SK-N-SH (cell line): ENCODE measurements at regions not wholly inside any gene's neighbourhood (a gene's known extent, or its start where the extent isn't known, plus 50 kb on each side); places are given as distances from the start of the nearest gene placed in this dataset.

ENCODE experiments used
- CTCF ChIA-PET: fragments of 300-600, 350-600 bp; formaldehyde crosslinking; extraction: SDS; loops from one replicate; lab custom pipeline; 2021; lab: Yijun Ruan, JAX
- POLR2A ChIA-PET: fragments of 350-600 bp; sonication (Branson Sonifier 250); formaldehyde crosslinking; extraction: SDS; loops from one replicate; lab custom pipeline; 2020; ENCODE audit warnings: antibody characterized with exemption, inconsistent platforms; lab: Yijun Ruan, JAX
- DNase-seq: peaks from one replicate; pipeline ENCODE4 v3.0.0; 2012
- H2AFZ ChIP-seq: fragments of 200-600 bp; sonication (generic); 2 replicates; pipeline ENCODE4 v1.8.1; 2016; ENCODE audit warnings: antibody characterized with exemption, mild to moderate bottlenecking, low read depth
- H3F3A ChIP-seq: fragments of 200-600 bp; sonication (generic); replicated peaks from 2 replicates; pipeline ENCODE3; 2016; ENCODE audit warnings: antibody characterized with exemption, mild to moderate bottlenecking; ENCODE audit not compliant: insufficient read depth
- H3K27ac ChIP-seq, 2 experiments: fragments of 200-500 bp in 1 of 2; fragments of 200-600 bp in 1 of 2; sonication (Bioruptor generic) in 1 of 2; sonication (generic), shearing (Covaris generic) in 1 of 2; 2 replicates each; pipeline versions ENCODE4 v1.5.1 to v1.6.1; 2014 to 2016; ENCODE audit warnings: low read depth in 2 of 2, inconsistent platforms in 1 of 2, low read length in 1 of 2, mild to moderate bottlenecking in 1 of 2, mixed read lengths in 1 of 2
- H3K27me3 ChIP-seq: fragments of 200-600 bp; sonication (generic), shearing (Covaris generic); 2 replicates; pipeline ENCODE4 v1.6.1; 2016; ENCODE audit warnings: mixed run types; ENCODE audit not compliant: insufficient read depth
- H3K36me3 ChIP-seq, 2 experiments: fragments of 200-500 bp in 1 of 2; fragments of 200-600 bp in 1 of 2; sonication (Bioruptor generic) in 1 of 2; sonication (generic) in 1 of 2; replicated peaks in 1 of 2; 2 replicates each; pipeline versions ENCODE3 to v1.5.1; 2014 to 2016; ENCODE audit warnings: low read length in 1 of 2, mild to moderate bottlenecking in 1 of 2; ENCODE audit not compliant: insufficient read depth in 2 of 2, control insufficient read depth in 1 of 2
- H3K4me1 ChIP-seq, 2 experiments: fragments of 200-500 bp in 1 of 2; fragments of 200-600 bp in 1 of 2; sonication (Bioruptor generic) in 1 of 2; sonication (generic), shearing (Covaris generic) in 1 of 2; 2 replicates each; pipeline versions ENCODE4 v1.5.1 to v1.6.1; 2014 to 2016; ENCODE audit warnings: low read depth in 1 of 2, low read length in 1 of 2, mixed run types in 1 of 2; ENCODE audit not compliant: insufficient read depth in 2 of 2, control insufficient read depth in 1 of 2
- H3K4me2 ChIP-seq: fragments of 200-600 bp; sonication (generic), shearing (Covaris generic); 2 replicates; pipeline ENCODE4 v1.6.1; 2017; ENCODE audit warnings: mixed run types
- H3K4me3 ChIP-seq, 2 experiments: fragments of 200-500 bp in 1 of 2; fragments of 200-600 bp in 1 of 2; sonication (Bioruptor generic) in 1 of 2; sonication (generic), shearing (Covaris generic) in 1 of 2; 2 replicates each; pipeline versions ENCODE4 v1.5.1 to v1.8.1; 2014 to 2016; ENCODE audit warnings: low read depth in 2 of 2, inconsistent platforms in 1 of 2, low read length in 1 of 2, mild to moderate bottlenecking in 1 of 2, mixed read lengths in 1 of 2, moderate library complexity in 1 of 2
- H3K79me2 ChIP-seq: fragments of 200-600 bp; sonication (generic); 2 replicates; pipeline ENCODE4 v1.8.1; 2017; ENCODE audit warnings: mild to moderate bottlenecking; ENCODE audit not compliant: insufficient read depth
- H3K9ac ChIP-seq: fragments of 200-600 bp; sonication (generic); 2 replicates; pipeline ENCODE4 v1.6.1; 2017; ENCODE audit warnings: mixed run types
- H3K9me2 ChIP-seq: fragments of 200-600 bp; sonication (generic); 2 replicates; pipeline ENCODE4 v1.6.1; 2017; ENCODE audit warnings: mixed run types
- H3K9me3 ChIP-seq: fragments of 200-600 bp; sonication (generic); 2 replicates; pipeline ENCODE4 v1.6.1; 2017; ENCODE audit warnings: mixed run types, mild to moderate bottlenecking, moderate library complexity
- H4K20me1 ChIP-seq: fragments of 200-600 bp; sonication (generic); 2 replicates; pipeline ENCODE4 v1.6.1; 2017; ENCODE audit warnings: mild to moderate bottlenecking, mixed run types; ENCODE audit not compliant: insufficient read depth
- CHD2 ChIP-seq: fragments of 150-350 bp; IDR thresholded peaks from 2 replicates; pipeline ENCODE4 v1.6.1; 2018; ENCODE audit warnings: low read length; ENCODE audit not compliant: partially characterized antibody
- ELF1 ChIP-seq: IDR thresholded peaks from 2 replicates; pipeline ENCODE4 v1.4.0; 2012
- FOSL2 ChIP-seq: IDR thresholded peaks from 2 replicates; pipeline ENCODE4 v1.4.0; 2012; ENCODE audit warnings: low read depth, mild to moderate bottlenecking, moderate library complexity, borderline replicate concordance
- FOXJ3 ChIP-seq: sonication (generic); formaldehyde crosslinking; IDR thresholded peaks from 2 replicates; pipeline ENCODE4 v1.5.1; 2020; ENCODE audit warnings: mild to moderate bottlenecking, missing genetic modification reagents
- FOXM1 ChIP-seq: IDR thresholded peaks from 2 replicates; pipeline ENCODE4 v1.4.0; 2012; ENCODE audit warnings: low read depth, mild to moderate bottlenecking
- GATA2 ChIP-seq: sonication (generic); formaldehyde crosslinking; IDR thresholded peaks from 2 replicates; pipeline ENCODE4 v1.5.0; 2020; ENCODE audit warnings: mild to moderate bottlenecking, missing genetic modification reagents
- JUND ChIP-seq: IDR thresholded peaks from 2 replicates; pipeline ENCODE4 v1.4.0; 2012
- MEF2A ChIP-seq: IDR thresholded peaks from 2 replicates; pipeline ENCODE4 v1.4.0; 2012; ENCODE audit warnings: low read depth, borderline replicate concordance
- MXI1 ChIP-seq: IDR thresholded peaks from 2 replicates; pipeline ENCODE4 v1.6.1; 2012; ENCODE audit warnings: mild to moderate bottlenecking, low read depth, low read length, improper control_type of control experiment
- NFIC ChIP-seq: IDR thresholded peaks from 2 replicates; pipeline ENCODE4 v1.4.0; 2012; ENCODE audit warnings: borderline replicate concordance
- RXRA ChIP-seq: IDR thresholded peaks from 2 replicates; pipeline ENCODE4 v1.4.0; 2012; ENCODE audit warnings: low read depth, mild to moderate bottlenecking, borderline replicate concordance
- SMC3 ChIP-seq: IDR thresholded peaks from 2 replicates; pipeline ENCODE4 v1.6.1; 2012; ENCODE audit warnings: low read depth, low read length, improper control_type of control experiment
- TAF1 ChIP-seq: IDR thresholded peaks from 2 replicates; pipeline ENCODE4 v1.6.1; 2012; ENCODE audit warnings: low read depth, mild to moderate bottlenecking, low read length, moderate library complexity, borderline replicate concordance
- TEAD4 ChIP-seq: IDR thresholded peaks from 2 replicates; pipeline ENCODE4 v1.4.0; 2012; ENCODE audit warnings: mild to moderate bottlenecking, borderline replicate concordance; ENCODE audit not compliant: insufficient read depth
- USF1 ChIP-seq: IDR thresholded peaks from 2 replicates; pipeline ENCODE4 v1.4.0; 2012; ENCODE audit warnings: low read depth, borderline replicate concordance
- USF2 ChIP-seq: fragments of 150-350 bp; IDR thresholded peaks from 2 replicates; pipeline ENCODE4 v1.6.1; 2017; ENCODE audit warnings: antibody characterized with exemption, low read length, low read depth, borderline replicate concordance
- YY1 ChIP-seq: IDR thresholded peaks from 2 replicates; pipeline ENCODE4 v1.4.0; 2012; ENCODE audit warnings: low read depth, mild to moderate bottlenecking
- ZBTB33 ChIP-seq: IDR thresholded peaks from 2 replicates; pipeline ENCODE4 v1.4.0; 2012; ENCODE audit warnings: low read depth, borderline replicate concordance
- WGBS: methylation state at CpG from one replicate; pipeline ENCODE4 v1.1.6; 2017; ENCODE audit warnings: low lambda C conversion rate; 5-methylcytosine and 5-hydroxymethylcytosine counted together

GRCh38 chr1:169012416-169012815, 94.1 kb upstream of the ATP1B1 start:
- CTCF ChIA-PET = interaction anchor here (1.0 kb wide), 1 partner anchor 39 kb away, joined by 4 read pairs; no protein-coding TSS in a partner anchor
- no peak overlapping the region for H3K4me3 ChIP-seq

GRCh38 chr1:169013821-169014220, 92.7 kb upstream of the ATP1B1 start:
- Histone ChIP-seq H3K27ac (no peak overlapping the region), H3K4me1 (peaks cover 0 to 6% of the 10 kb centered on the region in 2 experiments; a peak in 1 of 4 replicates), H3K79me2 (no peaks in the 10 kb centered on the region), H3K36me3 (no peaks in the 10 kb centered on the region), H3K27me3 (no peaks in the 10 kb centered on the region), H2AFZ (no peak overlapping the region), H3K9me3 (no peaks in the 10 kb centered on the region), H4K20me1 (no peaks in the 10 kb centered on the region), H3K9ac (no peak overlapping the region), H3K9me2 (no peaks in the 10 kb centered on the region), H3F3A (no peaks in the 10 kb centered on the region), H3K4me3 (no peak overlapping the region), H3K4me2 (no peak overlapping the region)
- TF ChIP-seq MEF2A (no peak), USF2 (no peak), ELF1 (no peak), GATA2 (CRISPR knock-in tag) (no peak), TAF1 (no peak)
- ChIA-PET POLR2A (no interaction called here), CTCF (no interaction called here)
- DNase-seq = no peak
- 64% methylated on average over 4 of the region's 4 CpGs for WGBS

More at GRCh38 chr1:169012416-169012815, 94.1 kb upstream of the ATP1B1 start:
- DNase-seq = no peak
- no peak overlapping the region for H3K4me2 ChIP-seq
- TF ChIP-seq JUND (no peak), YY1 (no peak), FOXJ3 (no peak), SMC3 (no peak), MXI1 (no peak), USF2 (no peak), CHD2 (no peak), FOXM1 (no peak), RXRA (no peak), ZBTB33 (no peak), FOSL2 (no peak), TEAD4 (no peak), NFIC (no peak), GATA2 (CRISPR knock-in tag) (no peak), USF1 (no peak)
- H4K20me1 ChIP-seq = no peaks in the 10 kb centered on the region
- no peaks in the 10 kb centered on the region for H3K9me3 ChIP-seq
- no peaks in the 10 kb centered on the region for H3K79me2 ChIP-seq
- no peak overlapping the region for H2AFZ ChIP-seq
- H3K27me3 ChIP-seq = no peaks in the 10 kb centered on the region
- H3F3A ChIP-seq = no peaks in the 10 kb centered on the region
- no peak overlapping the region for H3K9ac ChIP-seq
- H3K9me2 ChIP-seq = no peaks in the 10 kb centered on the region
- H3K36me3 ChIP-seq = no peaks in the 10 kb centered on the region
- WGBS = 90% methylated on average over 2 of the region's 2 CpGs
- H3K27ac ChIP-seq = no peak overlapping the region
- H3K4me1 ChIP-seq = peaks cover 0 to 3% of the 10 kb centered on the region in 2 experiments; a peak in 1 of 4 replicates
- POLR2A ChIA-PET = no interaction called here
